Stimulated activated naive CD8-positive, alpha-beta T cell treated with anti-CD3 and anti-CD28 coated beads, Interleukin-15, Interleukin-2, amounts not matched to agents 100 ng/mL and 50 ng/mL, for 24 hours (primary cell): ENCODE measurements at regions not wholly inside any gene's neighbourhood (a gene's known extent, or its start where the extent isn't known, plus 50 kb on each side); places are given as distances from the start of the nearest gene placed in this dataset.

Source experiments
- H3K27ac Mint-ChIP-seq: one replicate; pipeline ENCODE4 v1.8.0; 2021; ENCODE audit warnings: mild to moderate bottlenecking, mixed read lengths
- H3K27me3 Mint-ChIP-seq: one replicate; pipeline ENCODE4 v1.8.0; 2021; ENCODE audit warnings: mixed read lengths
- H3K36me3 Mint-ChIP-seq: one replicate; pipeline ENCODE4 v1.8.0; 2021; ENCODE audit warnings: low read depth, mixed read lengths
- H3K4me1 Mint-ChIP-seq: one replicate; pipeline ENCODE4 v1.8.0; 2021; ENCODE audit warnings: low read depth, mixed read lengths
- H3K4me3 Mint-ChIP-seq: one replicate; pipeline ENCODE4 v1.8.0; 2021; ENCODE audit warnings: mild to moderate bottlenecking, mixed read lengths
- H3K9me3 Mint-ChIP-seq: one replicate; pipeline ENCODE4 v1.8.0; 2021; ENCODE audit warnings: mixed read lengths

DNA sequence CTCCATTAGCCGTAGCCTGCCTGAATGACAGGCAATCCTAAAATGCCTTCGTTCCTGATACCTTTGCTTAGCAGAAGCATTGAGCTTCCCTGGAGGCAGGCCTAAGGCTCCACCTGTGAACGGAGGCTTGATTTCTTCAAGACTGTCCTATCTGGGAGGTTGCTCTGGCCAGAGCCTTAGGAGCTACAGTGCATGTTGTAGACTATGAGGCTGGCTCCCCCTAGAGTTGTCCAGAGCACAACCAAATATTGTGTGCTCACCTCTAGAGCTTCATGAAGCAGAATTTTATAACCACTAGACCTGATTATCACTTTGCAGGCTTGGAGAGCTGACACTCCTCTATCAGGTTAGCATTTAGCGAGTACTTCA lies 217.8 kb downstream of the MAFB start:
- Mint-ChIP-seq H3K4me1 (no peaks in the 10 kb centered on the region), H3K9me3 (no peaks in the 10 kb centered on the region), H3K27ac (no peak overlapping the region), H3K36me3 (no peaks in the 10 kb centered on the region), H3K27me3 (no peaks in the 10 kb centered on the region), H3K4me3 (no peak overlapping the region)

DNA sequence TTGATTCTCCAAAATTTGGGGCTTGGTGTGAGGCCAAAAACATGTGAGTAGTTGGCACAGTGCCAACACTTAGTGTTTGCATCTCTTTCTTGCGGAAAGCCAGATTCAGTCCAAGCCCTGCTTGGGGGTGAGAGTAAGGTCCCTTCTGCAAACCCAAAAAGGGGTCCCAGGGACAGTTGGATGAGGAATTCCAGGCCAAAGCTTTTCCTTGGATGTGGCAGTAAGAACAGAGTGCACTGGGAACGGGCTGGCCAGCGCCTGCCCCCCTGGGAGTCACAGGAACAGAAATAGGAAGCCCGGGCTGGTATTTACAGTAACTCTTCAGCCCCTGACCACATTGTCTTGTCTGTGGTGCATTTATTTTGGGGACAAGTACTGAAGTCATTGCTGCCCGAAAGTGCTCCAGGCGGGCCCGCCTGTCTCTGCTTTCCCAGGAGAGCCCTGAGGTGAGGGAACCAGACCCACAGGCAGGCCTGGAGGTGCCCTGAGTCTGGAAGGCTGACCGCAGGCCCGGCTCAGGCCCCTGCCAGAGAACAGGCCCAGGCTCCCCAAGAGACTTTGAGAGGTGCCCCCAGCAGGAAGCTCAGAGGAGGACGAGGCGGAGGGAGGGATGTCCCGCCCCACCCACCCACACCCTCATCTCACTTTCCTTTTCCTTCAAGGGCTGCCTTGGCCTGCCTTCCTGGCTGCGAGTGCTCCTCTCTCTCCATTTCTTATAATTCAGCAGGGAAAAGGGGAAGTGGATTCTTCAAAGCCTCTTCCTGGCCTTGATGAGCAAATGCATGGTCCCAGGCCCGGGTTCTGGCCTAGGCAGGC lies 218.4 kb downstream of the MAFB start:
- Mint-ChIP-seq H3K4me3 (no peak overlapping the region), H3K4me1 (no peaks in the 10 kb centered on the region), H3K36me3 (no peaks in the 10 kb centered on the region), H3K27ac (no peak overlapping the region), H3K27me3 (peaks cover under 1% of the 10 kb centered on the region), H3K9me3 (no peaks in the 10 kb centered on the region)

DNA sequence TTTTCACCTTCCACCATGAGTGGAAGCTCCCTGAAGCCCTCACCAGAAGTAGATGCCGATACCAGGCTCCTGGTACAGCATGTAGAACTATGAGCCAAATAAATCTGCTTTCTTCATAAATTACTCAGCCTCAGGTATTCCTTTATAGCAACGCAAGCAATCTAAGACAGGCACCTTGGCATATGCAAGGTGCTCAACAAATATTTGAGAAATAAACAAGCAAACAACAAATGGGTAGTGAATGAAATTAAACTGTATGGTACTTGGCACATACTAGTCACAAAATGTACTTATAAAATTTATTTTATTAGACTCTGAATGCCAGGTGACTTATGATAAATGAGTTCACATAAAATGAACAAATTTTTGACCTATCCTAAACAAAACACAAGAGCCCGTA lies 220.3 kb downstream of the MAFB start:
- Mint-ChIP-seq H3K27ac (no peak overlapping the region), H3K9me3 (no peaks in the 10 kb centered on the region), H3K36me3 (no peaks in the 10 kb centered on the region), H3K4me1 (no peaks in the 10 kb centered on the region), H3K27me3 (peaks cover 4% of the 10 kb centered on the region), H3K4me3 (no peak overlapping the region)

DNA sequence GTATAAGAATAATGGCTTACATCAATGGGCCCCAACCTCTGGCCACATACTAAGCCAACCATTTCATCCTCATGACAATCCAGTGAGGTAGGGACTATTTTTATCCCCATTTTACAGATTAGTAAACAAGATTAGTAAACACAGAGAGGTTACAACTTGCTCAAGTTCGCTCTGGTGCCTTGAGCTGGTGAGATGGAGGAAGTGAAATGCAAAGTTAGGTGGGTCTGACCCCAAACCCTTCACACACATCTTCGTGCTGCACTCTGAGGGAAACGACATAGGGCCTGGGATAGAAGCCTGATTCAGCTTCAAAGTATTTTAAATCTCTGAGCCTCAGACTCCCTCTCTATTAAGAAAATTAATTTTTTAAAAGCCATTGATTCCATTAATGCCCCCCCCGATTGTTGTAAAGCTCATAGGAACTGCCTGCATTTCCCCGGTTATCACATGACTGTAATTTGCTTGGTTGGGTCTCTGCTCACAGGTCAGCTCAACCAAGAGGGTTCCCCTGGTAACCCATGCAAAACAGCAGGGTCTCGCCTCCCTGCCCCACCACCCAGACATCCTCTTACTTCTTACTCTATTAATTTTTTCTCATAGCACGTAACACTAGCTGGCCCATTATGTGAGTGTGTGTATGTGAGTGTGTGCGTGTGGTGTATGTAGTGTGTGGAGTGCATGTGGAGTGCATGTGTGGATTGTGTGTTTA lies 221.2 kb downstream of the MAFB start:
- no peaks in the 10 kb centered on the region for H3K9me3 Mint-ChIP-seq
- H3K27me3 Mint-ChIP-seq: peaks cover 4% of the 10 kb centered on the region
- H3K27ac Mint-ChIP-seq: no peak overlapping the region
- H3K4me3 Mint-ChIP-seq: no peak overlapping the region
- no peaks in the 10 kb centered on the region for H3K36me3 Mint-ChIP-seq
- no peaks in the 10 kb centered on the region for H3K4me1 Mint-ChIP-seq

DNA sequence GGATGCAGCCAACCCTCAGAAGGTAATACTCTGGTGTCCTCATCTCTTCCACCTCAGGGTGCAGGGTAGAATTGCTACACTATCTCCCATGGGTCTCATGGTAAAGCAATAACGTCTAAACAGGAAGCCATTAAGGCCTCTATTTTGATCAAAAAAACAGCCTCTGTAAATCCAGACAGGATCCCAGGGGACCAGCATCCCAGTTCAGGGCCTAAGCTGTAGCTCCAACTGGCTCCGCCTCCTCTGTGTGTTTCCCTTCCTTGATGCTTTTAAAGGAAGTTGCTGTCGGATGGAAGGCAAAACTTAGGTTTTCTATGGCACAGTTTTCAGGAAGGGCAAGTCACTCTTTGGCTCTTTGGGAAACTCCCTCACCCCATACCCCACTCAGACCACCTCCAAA lies 222.0 kb downstream of the MAFB start:
- no peaks in the 10 kb centered on the region for H3K36me3 Mint-ChIP-seq
- no peak overlapping the region for H3K27ac Mint-ChIP-seq
- H3K4me1 Mint-ChIP-seq: no peaks in the 10 kb centered on the region
- no peaks in the 10 kb centered on the region for H3K9me3 Mint-ChIP-seq
- H3K4me3 Mint-ChIP-seq: no peak overlapping the region
- peaks cover 4% of the 10 kb centered on the region for H3K27me3 Mint-ChIP-seq

DNA sequence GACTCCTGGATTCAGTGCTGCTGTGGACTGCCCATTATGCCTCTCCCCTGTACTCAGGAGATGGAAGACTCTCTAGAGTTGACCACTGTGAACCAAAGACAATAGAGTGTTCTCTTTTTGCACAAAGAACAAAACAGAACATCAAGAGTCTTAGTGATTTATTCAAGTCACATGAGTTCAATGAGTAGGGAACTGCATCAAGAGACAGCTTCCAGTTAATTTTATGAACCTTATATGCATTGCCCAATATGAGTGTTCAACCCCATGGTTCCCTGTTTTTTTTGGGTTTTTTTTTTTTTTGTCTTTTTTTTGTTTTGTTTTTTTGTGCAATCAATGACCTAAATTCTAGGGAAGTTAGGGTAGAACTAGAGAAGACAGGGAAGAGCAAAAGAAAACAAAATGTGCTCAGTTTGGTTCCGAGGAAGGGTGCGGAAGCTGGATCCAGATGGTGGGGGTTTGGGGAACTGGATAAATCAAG lies 224.3 kb downstream of the MAFB start:
- H3K27me3 Mint-ChIP-seq: peaks cover 4% of the 10 kb centered on the region
- no peaks in the 10 kb centered on the region for H3K36me3 Mint-ChIP-seq
- H3K4me3 Mint-ChIP-seq: no peak overlapping the region
- H3K27ac Mint-ChIP-seq: no peak overlapping the region
- H3K9me3 Mint-ChIP-seq: no peaks in the 10 kb centered on the region
- H3K4me1 Mint-ChIP-seq: no peaks in the 10 kb centered on the region

DNA sequence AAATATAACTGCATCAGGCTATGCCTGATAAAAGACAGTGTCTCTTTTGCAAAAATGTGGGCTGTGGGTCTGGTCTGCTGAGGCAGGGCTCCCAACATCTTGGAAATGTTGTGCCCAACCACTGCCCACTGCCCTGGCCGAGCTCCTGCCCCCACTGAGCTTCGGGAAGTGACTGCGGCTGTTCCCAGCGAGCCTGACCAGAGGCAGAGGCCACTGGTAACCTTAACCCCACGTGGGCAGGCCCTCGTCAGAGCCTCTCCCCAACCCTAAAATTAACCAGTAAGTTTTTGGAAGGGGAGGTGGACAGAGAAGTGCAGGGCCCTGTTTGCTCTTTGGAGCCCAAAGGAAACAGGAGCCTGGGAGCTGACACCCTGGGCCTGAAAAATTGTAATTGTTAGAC lies 225.9 kb downstream of the MAFB start:
- H3K27me3 Mint-ChIP-seq: peaks cover 8% of the 10 kb centered on the region
- H3K4me1 Mint-ChIP-seq: no peaks in the 10 kb centered on the region
- no peaks in the 10 kb centered on the region for H3K36me3 Mint-ChIP-seq
- no peak overlapping the region for H3K4me3 Mint-ChIP-seq
- no peaks in the 10 kb centered on the region for H3K9me3 Mint-ChIP-seq
- H3K27ac Mint-ChIP-seq: no peak overlapping the region

DNA sequence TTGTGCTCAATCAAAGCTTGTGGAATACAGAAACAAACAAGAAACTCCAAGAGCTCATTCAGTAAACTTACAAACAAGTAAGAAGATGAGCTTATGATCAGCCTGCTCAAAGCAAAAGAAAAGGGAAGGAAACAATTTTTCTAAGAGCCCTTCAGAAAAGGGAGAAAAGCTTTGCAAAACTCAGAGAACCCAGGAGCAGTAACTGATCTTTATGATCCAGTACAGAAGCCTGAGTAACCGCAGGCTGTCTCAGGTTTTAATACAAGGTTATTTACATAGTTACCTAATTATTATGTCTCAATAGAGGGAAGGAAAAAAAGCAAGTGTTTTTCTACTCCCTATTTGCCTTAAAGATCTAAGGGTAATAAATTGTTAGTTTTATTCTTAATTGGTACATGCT lies 226.5 kb downstream of the MAFB start:
- Mint-ChIP-seq H3K9me3 (no peaks in the 10 kb centered on the region), H3K4me3 (no peak overlapping the region), H3K4me1 (no peaks in the 10 kb centered on the region), H3K36me3 (no peaks in the 10 kb centered on the region), H3K27ac (no peak overlapping the region), H3K27me3 (peaks cover 8% of the 10 kb centered on the region)

DNA sequence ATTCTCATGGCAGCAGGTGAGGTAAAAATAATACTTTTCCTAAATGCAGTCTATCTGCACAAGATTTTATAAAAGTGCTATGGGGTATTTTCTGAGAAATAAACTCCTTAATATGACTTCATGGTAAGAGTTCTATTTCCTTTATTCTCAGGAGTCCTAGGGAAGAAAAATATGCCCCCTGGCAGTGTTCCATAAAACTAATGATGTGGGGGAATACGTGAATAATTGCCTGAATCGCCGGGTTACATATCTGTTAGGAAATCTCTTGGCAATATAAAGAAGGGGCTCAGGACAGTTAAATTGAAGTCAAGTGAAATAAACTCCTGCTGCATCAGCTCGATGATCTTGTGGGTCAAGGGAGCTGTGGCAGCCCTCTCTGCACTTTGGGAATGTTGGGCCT lies 229.7 kb downstream of the MAFB start:
- Mint-ChIP-seq H3K36me3 (no peaks in the 10 kb centered on the region), H3K27ac (no peak overlapping the region), H3K9me3 (no peaks in the 10 kb centered on the region), H3K4me1 (no peaks in the 10 kb centered on the region), H3K4me3 (no peak overlapping the region), H3K27me3 (peaks cover 15% of the 10 kb centered on the region)

DNA sequence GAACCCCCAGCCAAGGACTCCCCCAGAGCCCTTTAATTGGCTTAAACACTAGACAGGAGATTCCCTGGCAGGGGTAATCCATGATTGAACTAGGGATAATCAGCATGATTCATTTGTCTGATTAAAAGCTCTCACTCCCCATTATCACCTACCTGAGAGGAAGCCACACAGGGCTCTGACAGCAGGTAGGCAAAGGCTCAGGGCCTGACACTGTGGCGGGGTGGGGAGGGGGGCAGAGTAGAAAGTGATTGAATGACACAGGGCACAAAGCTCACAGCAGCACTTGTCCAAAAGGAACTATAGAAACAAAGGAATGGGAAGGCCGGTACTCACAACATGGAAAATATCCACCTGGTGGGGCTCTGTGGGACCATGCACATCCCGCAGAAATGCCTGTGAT lies 231.6 kb downstream of the MAFB start:
- H3K4me1 Mint-ChIP-seq: no peaks in the 10 kb centered on the region
- H3K27ac Mint-ChIP-seq: no peak overlapping the region
- no peaks in the 10 kb centered on the region for H3K9me3 Mint-ChIP-seq
- peaks cover 18% of the 10 kb centered on the region for H3K27me3 Mint-ChIP-seq
- no peaks in the 10 kb centered on the region for H3K36me3 Mint-ChIP-seq
- H3K4me3 Mint-ChIP-seq: no peak overlapping the region

DNA sequence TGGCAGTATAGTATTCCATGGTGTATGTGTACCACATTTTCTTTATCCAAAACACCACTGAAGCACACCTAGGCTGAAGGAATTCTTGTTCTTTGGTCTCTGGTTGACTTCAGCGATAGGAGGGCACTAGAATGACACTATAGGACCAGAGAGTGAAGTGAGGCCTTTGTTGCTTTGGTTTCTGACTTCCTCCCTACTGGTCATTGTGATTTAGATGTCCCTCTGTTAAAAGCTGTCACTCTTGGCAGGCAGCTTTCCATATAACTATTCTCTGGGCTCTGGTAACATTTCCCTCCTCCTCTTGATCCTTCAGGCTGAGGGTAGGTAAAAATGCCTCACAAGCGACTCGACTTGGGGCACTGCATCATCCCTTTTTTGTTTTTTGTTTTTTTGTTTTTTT lies 236.3 kb downstream of the MAFB start:
- Mint-ChIP-seq H3K4me1 (no peaks in the 10 kb centered on the region), H3K4me3 (no peak overlapping the region), H3K27ac (no peak overlapping the region), H3K9me3 (no peaks in the 10 kb centered on the region), H3K27me3 (peaks cover 19% of the 10 kb centered on the region), H3K36me3 (no peaks in the 10 kb centered on the region)

DNA sequence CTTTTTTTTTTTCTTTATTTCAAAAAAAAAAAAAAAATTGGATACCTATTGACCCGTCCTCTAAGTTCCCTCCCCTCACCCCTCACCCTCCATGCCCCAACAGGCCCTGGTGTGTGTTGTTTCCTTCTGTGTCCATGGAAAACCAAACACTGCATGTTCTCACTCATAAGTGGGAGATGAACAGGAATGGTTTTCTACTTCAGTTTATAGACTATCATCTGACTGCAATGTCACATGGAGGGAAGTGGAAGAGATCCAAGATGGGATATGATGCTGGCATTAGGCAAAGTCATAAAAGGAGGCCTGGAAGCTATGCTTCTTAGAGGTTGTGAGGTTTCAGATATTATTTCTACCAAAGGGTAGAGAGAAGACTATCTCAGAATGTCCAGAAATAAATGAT lies 237.5 kb downstream of the MAFB start:
- no peaks in the 10 kb centered on the region for H3K4me1 Mint-ChIP-seq
- H3K27ac Mint-ChIP-seq: no peak overlapping the region
- H3K9me3 Mint-ChIP-seq: no peaks in the 10 kb centered on the region
- peaks cover 19% of the 10 kb centered on the region for H3K27me3 Mint-ChIP-seq
- no peak overlapping the region for H3K4me3 Mint-ChIP-seq
- no peaks in the 10 kb centered on the region for H3K36me3 Mint-ChIP-seq

DNA sequence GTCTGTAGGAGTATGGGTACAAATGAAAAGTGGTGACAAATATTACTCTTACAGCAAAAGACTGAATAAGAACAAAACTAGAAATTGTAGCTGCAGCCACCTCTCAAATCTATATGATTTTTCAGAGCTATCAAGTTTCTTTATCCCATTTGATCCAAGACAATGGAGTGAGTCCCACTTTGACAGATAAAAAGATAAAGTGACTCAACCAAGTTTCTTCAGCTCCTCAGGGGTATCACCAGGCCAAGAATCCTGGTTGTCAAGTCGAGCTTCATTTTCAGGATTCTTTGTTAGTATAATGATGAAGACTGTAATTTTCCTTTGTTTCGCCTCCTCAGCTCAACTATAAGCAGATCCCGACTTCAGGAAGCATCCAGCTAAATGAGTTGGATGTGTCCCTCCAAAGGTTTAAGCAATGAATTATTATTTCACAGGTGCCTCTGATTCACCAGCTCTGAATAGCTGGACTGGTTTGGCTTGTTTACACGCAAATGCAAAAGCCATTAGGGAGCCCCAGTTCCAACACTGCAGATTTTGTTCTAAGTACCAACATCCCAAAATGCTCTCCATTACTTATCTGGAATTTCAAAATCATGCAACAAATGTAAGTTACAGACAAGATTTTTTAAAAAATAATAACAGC lies 238.9 kb downstream of the MAFB start:
- Mint-ChIP-seq H3K4me1 (no peaks in the 10 kb centered on the region), H3K36me3 (no peaks in the 10 kb centered on the region), H3K9me3 (no peaks in the 10 kb centered on the region), H3K27me3 (peaks cover 7% of the 10 kb centered on the region), H3K27ac (no peak overlapping the region), H3K4me3 (no peak overlapping the region)

DNA sequence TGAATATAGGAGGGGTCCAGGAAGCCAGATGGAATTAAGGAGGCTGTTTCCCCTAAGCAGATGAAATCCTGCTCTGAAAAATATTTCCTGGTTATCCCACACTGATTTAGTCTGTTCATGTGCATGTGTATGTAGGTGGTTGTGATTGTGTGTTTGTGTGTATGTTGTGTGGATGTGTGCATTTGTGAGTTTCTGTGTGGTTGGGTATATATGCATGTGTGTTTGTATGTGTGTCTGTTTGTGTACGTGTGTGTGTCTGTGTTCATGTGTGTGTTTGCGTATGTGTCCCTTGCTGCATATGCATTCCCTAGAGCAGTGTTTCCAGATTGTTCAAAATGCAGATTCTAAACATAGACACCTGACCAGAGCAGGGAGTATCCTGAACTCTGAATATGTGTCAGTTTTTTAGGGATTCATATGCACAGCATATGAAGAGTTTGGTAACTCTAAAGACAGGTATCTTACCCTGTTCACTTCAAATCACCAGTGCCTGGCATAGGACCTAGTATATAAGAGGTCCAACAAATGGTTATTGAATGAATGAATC lies 239.8 kb downstream of the MAFB start:
- H3K4me3 Mint-ChIP-seq: no peak overlapping the region
- peaks cover 7% of the 10 kb centered on the region for H3K27me3 Mint-ChIP-seq
- no peaks in the 10 kb centered on the region for H3K36me3 Mint-ChIP-seq
- H3K27ac Mint-ChIP-seq: no peak overlapping the region
- no peaks in the 10 kb centered on the region for H3K9me3 Mint-ChIP-seq
- H3K4me1 Mint-ChIP-seq: no peaks in the 10 kb centered on the region

DNA sequence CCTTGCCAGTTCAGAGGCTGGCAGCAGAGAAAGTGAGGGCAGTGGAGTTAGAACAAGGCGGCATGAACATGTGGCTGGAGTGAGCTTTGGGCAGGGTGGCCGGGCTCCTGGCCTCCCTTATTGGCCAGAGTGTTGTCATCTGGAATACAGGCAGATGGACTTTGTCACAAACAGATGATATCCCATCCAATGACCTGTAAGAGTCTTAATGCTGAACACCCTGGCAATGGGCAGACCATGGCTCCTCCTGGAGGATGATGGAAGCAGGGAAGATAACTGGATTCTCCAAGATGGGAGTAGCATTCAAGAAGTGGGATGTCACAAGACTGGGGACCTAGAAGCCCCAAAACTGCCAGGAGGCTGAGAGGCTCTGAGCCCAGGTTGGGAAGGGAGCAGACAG lies 242.1 kb downstream of the MAFB start:
- Mint-ChIP-seq H3K4me1 (no peaks in the 10 kb centered on the region), H3K27me3 (peaks cover 4% of the 10 kb centered on the region), H3K4me3 (no peak overlapping the region), H3K27ac (no peak overlapping the region), H3K36me3 (no peaks in the 10 kb centered on the region), H3K9me3 (no peaks in the 10 kb centered on the region)
